NCI-H2171 treated with DMSO at 0.1 percent for 48 hours (cell line): ENCODE measurements at regions not wholly inside any gene's neighbourhood (a gene's known extent, or its start where the extent isn't known, plus 50 kb on each side); places are given as distances from the start of the nearest gene placed in this dataset.

Experiments used
- DNase-seq: peaks from one replicate; lab custom pipeline; 2025; lab: John Stamatoyannopoulos, UW

DNA sequence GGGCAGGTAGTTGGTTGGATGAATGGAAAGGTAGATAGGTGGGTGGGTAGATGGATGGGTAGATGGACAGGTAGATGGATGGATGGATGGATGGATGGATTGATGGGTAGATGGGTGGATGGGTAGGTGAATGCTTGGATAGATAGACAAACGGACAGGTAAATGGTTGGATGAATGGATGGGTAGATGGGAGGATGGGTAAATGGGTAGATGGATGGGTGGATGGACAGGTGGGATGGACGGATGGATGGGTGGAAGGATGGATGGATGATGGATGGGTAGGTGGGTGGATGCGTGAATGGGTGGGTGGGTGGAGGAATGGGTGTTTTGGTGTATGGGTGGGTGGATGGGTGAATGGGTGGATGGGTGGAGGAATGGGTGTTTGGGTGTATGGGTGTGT lies 50.1 kb upstream of the ASAP2 start:
- no peak for DNase-seq

DNA sequence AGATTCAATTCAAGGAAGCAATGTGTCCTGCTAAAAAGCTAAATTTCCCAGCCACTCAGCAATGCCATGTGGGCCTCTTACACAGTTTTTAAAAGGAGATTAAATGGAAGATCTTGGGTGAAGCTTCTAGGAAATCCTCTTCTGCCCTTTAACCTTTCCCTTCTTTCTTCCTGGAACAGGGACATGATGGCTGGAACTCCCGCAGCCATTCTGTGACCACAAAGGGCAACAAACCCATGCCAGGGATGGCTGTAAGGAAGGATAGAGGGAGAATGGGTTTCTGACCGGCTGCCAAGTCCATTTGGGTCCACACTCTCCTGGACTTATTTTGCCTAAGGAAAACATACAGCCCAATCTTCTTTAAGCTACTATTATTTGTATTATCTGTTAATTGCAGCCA lies 52.6 kb upstream of the ASAP2 start:
- DNase-seq, result no peak

DNA sequence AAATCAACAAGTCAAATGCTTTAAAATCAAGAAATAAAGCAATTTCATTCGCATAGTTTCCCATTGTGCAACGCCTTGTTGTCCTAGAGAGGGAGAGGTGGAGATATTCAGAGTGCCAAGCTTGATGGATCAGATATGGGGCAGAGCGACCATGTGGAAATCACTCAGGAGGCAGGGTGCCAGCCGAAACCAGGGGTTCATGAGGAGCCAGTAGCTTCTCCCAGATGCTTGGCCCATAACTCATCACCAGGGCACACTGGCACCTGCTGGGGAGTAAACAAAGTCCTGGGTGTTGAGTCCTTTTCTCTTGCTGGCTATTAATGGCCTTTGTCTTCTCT lies 53.0 kb upstream of the ASAP2 start:
- no peak for DNase-seq

DNA sequence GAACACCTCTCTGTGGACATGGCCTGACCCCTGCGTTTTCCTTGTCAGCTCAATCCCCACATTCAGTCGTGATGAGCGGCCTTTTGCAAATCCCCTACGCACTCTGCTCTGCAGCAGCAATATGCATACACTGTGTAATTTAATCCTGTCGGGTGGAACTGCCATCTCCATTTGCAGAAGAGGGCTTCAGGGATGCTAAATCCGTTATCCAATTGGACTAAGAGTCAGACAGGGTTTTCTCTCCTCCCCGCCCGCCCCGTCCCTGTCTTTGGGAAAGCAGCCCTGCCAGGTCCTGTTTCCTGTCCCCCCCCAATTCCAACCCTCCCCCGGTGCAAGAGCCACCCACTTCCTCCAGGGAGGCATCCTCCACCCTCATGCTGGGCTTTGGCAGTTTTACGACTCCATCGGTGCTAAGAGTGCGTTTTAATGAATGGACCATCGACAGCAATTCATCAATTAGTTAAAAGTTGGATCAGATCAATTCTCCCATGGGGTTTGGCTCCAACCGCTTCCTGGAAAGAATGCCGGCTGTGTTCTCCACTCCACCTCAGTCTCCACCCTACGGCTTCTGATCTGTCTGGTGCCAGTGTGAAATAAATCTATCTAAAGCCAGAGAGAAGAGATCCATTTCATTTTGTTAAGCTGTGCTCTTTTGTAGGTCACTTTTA lies 53.5 kb upstream of the ASAP2 start:
- no peak for DNase-seq

DNA sequence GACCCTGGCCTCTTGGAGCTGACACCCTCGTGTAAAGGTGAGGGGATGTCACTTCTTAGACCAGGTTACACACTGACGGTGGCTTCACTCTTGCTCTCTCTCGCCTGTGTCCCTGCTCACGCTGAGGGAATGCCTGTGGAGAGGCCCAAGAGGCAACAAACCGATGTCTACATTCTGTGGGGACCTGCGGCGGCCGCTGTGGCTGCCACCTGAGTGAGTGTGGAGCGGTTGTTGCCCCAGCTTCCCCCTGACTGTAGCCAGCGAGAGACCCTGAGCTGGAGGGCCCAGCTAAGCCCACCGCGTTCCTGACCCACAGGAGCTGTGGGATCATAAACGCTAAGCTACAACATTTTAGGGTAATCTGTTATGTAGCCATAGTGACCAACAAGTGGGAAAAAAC lies 55.7 kb upstream of the ASAP2 start:
- no peak for DNase-seq

DNA sequence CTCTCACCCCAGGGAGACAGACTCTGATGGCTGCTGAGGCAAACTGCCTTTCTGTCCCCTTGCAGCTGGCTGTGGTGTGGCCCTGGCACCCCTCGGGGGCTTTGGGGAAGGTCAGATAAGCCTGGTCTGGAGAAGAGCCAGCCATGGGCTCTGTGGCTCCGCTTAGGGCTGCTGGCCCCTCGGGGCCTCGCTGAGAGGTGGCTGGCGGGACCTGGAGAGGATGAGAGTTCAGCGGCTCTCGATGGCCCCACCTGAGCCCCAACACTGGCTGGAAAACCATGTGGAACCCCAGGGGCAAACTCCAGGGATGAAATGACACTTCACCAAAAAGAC lies 56.1 kb upstream of the ASAP2 start:
- no peak for DNase-seq

DNA sequence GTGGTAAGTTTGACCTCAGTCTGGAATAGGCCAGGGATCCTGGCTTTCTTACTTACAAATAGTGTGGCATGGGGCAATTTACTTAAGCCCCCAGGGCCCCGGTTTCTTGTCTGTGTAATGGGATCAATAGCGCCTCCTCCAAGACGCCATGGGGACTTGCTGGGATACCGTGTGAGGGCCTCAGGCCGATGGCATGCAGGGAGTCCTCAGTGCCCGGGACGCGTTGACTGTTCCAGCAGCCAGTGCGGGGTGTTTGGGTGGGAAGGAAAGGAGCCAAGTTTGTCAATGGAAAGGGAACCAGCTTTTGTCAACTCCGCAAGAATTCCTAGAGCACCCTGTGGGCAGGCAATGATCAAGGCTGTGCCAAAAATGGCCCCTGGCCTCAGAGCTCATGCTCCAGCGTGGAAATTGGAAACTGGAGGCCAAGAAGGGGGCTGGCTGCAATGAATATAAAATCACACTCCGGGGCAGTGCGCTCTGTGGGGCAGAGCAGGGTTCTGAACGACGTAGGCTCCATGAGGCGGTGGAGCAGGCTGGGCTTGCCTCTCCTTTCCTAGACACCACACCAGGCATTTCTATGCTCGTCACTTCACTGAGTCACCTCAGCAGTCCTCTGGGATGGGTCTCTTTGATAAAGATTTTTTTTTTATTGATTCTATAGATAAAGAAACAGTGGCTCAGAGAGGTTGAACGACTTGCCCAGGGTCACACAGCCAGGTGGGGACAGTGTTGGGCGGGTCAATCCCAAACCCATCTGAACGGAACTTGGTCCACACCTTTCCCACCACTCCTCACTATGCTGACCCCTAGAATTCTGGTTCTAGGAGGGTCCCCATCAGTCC lies 56.7 kb upstream of the ASAP2 start:
- no peak for DNase-seq

DNA sequence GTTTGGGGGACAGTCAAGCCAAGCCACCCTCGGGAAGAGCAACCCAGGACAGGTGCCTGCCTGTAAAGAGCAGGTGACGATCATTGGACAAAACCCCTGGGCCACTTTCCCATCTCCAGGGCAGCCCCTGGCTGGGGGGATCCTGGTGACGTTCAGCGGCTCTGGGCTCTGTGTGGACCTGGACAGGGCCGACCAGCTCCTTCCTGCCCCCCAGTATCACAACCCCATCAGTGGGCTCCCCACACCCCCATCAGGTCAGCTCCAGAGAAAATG lies 57.3 kb upstream of the ASAP2 start:
- DNase-seq, result no peak

DNA sequence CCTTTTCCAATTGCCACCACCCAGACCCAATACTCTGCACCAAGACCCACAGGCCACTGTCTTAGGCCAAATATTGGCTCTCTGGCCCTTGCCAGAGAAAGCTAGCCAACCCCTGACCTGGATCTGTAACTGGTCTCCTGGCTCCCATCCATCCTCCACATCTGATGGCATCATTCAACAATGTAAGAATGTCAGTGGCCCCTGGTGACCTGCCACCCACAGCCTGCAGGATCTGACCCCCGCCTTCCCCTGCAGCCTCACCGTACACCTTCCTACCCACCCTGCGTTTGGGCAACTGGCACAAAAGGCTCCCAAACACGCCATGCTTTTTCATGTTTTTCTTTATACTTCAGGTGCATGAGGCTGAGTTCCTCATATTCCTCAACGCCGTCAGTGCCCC lies 60.0 kb upstream of the ASAP2 start:
- no peak for DNase-seq

DNA sequence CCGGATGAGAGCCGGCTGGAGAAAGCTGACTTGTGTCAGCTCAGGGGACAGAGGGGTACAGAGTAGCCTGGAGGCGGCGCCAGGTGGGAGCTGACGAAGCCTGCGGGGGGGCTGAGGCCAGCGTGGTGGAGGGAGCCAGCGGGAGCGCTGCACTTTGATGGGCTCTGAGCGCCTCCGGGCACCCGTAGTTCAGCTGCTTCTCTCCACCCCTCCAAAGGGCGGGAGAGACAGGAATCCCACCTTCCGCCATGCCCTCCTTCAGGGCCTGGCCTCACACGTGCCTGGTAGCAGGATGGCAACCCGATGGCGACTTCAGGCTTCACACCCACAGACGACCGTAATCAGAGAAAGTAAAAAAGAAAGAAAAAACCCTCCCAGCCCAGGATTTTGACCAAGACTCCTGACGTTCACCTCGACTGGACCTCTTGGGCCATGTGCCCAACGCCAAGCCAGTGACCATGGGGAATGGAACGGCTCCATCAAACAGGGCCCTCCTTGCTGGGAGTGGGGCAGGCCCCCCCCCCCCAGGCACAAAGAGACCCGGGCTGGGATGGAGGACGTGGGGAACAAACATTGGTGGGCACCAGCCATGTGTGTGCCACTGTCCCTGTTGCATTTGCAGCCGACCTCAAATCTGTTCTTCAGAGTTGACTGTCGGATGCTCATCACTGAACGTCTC lies 60.7 kb upstream of the ASAP2 start:
- no peak for DNase-seq

DNA sequence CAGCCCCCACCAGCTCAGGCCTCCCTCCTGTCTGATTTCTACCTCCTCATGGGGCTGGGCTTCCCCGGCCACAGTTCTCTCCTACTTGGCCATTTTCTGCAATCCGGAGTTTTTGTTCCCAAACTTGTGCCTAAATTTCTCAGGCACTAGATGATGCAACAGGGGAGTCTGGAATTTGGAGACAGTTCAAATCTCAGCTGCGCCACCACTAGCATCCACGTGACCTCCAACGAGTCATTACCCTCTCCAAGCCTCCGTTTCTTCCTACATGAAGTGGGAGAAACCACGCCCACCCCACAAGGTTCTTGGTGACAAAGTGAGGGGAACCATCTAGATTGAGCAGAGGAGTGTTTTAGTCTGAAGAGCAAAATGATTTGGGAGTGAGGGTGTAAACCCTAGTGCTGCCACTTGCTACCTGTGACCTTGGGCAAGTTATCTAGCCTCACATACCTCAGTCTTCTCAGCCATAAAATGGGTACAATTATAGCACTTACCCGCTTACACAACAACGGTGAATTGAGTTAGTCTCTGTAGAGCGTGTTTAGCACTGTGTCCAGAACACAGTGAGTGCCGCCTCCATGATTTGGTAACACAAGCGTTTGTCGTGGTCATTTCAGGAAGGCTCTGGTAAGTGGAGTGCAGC lies 61.4 kb upstream of the ASAP2 start:
- DNase-seq, result no peak

DNA sequence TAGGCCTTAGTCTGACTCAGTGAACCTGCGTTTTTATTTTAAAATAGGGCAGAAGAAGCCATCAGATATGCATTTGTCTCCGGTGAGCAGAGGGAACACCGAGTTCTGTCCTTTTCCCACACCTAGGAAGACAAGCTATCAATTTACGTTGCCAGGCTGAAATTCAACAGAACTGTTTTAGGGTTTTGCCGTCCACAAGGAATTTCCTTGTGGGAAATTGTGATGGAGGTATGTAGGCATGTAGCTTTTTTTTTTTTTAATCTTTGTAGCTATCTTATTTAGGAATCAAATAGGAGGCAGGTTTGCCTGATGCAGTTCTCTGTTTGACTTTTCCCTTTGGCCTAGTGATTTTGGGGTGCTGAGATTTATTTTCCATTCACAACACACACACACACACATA lies 62.0 kb upstream of the ASAP2 start:
- no peak for DNase-seq

DNA sequence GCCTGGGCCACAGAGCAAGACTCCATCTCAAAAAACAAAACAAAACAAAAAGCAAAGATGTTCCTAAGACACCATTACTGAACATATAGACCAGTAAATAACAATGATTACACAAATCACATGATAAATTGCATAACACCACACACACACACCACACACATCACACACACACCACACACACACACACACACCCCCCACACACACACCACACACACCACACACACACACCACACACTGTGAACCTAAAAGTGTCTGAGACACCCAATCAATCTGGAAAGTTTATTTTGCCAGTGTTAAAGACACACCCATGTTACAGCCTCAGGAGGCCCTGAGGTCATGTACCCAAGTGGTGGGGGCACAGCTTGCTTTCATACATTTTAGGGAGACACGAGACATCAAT lies 62.6 kb upstream of the ASAP2 start:
- DNase-seq, result no peak

DNA sequence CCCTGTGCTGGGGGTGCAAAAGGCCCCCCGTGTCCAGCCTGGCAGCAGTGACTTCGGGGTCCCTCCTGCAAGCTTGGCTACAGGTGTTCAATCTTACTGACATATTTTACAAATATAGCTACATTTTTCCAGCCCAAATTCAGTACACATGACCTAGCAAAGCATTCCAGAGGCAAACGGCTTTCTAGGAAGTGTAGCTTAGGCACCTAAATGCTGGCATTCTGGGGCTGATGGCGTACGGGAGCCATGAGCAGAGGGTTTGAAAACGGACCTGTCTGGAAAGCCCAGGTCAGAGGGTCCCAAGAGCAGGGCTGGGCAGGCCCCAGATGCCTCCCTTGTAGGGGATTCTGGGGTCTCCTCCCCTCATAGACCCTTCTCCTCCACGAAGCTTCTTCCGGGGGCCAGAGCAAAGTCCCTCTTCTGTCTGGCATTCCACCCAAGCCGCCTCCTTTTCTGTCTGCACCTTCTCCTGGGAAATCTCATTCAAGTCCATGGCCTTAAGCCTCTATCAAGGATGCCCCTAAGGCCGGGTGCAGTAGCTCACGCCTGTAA lies 63.3 kb upstream of the ASAP2 start:
- DNase-seq, result no peak

DNA sequence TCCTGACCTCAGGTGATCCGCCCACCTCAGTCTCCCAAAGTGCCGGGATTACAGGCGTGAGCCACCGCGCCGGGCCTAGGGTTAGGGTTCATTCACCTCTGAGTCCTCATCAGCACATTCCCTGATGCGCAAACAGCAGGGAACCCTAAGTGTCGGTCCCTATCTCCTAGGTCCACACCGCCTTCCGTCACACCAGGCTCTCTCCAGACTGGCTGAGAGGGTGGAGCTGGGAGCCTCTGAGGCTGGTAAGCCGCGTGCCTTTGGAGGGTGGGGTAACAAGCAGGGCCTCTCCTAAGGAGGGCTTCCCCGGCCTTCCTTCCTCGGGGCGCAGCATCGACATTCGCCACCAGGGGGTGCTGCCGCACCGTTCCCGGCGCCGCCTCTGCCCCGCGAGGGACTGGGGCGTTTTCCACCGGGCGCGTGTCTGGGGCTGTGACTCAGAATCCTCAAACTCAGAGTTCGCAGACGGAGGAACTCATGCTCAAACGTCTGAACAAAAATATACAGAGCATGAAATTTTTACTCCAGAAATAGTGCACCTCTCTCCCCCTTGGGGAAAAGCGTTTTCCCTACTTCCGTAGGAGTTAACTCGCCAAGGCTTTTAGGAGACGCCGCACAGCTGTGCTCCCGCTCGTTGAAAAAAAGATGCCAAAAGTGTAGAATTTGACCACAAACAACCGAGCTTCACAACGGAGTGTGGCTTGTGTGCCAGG lies 63.9 kb upstream of the ASAP2 start:
- peak; percentile 69 for DNase-seq

DNA sequence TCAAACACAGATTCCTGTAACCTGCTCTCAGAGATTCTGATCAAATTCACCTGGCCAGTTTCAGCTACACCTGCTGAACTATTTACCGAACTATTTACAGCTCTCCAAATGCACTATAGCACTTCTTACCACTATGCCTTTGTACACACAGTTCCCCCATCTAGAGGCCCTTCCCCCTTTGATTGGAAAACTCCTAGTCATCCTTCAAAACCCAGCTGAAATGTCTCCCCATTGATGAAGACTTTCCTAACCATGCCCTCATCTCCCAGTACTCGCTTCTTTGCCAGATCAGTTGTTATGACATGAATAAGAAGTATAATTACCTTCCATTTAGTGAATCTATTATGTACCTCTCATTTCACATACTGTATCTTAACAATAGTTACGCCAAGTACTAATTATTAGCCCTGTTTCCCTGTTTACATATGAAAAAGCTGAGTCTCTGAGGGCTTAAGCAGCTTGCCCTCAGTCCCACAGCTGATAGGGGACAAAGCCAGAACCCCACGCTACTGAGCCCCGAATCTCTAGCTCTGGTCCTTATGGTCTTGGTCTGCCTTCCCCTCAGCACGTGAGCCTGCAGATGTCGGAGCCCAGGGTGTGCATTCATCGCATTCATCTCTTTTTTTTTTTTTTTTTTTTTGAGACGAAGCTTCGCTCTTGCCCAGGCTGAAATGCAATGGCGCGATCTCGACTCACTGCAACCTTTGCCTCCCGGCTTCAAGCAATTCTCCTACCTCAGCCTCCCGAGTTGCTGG lies 64.7 kb upstream of the ASAP2 start:
- no peak for DNase-seq

DNA sequence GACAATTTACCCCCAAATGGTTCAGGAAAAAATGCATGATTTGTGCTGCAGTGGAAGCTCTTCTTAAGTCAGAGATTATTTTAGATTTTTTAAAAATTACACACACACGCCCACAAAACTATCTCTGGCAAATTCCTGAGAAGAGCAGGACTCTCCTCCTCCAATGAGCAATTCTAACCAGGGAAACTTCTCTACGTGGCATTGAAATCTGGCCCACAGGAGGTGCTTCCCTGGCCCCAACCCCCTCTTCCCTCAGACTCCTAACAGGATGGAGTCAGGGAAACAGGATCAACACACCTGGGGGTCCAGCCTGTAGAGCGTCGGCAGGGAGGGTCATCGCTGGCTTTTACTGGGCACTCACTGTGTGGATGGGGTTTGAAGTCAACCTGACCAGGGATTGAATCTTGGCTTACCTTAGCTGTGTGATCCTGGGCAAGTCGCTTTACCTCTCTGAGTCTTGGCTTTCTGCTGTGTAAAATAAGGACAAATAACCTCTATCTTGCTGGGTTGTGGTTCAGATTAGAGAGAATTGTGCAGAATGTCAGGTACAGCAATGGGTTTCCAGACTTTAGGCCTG lies 65.4 kb upstream of the ASAP2 start:
- no peak for DNase-seq

DNA sequence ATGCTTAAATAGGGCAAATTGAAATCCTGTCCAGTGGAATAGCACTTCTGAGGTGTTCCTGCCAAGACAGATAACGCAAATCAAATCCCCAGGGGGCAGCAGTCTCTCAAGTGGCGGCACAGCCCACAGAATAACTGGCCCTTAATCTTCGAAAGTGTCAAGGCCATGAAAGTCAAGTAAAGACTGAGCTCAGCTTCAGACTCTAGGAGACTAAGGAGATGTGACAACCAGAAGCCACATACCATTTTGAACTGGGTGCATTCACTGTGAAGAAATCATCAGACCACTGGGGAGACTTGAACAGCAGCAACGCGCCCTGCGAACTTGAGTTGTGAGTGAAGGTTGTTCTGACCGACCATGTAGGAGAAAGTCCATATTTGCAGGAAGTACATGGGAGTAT lies 66.0 kb upstream of the ASAP2 start:
- no peak for DNase-seq

DNA sequence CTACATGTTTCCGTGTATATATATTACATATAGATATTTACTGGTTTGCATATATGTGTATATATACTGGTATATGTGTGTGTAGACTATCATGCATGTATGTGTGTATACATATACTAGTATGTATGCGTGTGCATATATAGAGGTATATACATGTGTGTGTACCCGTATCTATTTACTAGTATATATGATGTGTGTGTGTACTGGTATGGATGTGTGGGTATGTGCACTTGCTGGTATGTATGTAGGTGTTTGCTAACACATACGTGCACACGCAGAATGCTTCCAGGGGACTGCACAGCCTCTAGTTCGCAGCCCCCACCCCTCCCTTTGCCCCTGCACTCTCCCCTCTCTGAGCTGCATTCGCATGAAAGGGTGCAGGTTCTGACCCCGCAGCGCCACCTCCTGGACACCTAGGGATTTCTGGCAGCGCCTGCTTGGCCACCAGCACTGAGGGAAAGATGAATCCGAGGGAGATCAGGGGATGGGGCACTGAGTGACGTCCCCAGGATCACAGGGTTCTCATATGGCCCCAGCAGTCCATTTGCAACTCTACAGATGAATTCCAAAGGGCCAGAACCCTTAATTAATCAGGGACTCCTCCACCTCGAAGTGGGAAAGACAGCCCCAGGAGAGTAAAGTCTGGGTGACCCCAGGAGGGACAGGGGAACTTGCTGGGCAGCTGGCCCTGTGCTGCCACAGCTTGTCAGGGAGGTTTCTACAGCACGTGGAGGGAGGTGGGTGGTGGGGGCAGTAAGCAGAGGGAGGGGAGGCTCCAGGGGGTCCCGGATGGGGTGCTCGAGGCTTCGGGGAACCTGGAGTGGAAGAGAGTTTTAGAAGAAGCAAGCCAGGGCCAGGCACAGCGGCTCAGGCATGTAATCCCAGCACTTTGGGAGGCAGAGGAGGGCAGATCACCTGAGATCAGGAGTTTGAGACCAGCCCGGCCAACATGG lies 66.8 kb upstream of the ASAP2 start:
- peak; percentile 57 for DNase-seq
